Stimulated activated CD8-positive, alpha-beta memory T cell treated with anti-CD3 and anti-CD28 coated beads, Interleukin-7, amount 100 ng/mL, for 48 hours (primary cell): ENCODE measurements at regions not wholly inside any gene's neighbourhood (a gene's known extent, or its start where the extent isn't known, plus 50 kb on each side); places are given as distances from the start of the nearest gene placed in this dataset.

Source experiments
- DNase-seq, 2 donors: peaks; one replicate each; pipeline ENCODE4 v3.0.0-alpha.2; 2020; ENCODE audit warnings: low read depth in 1 of 2; ENCODE audit errors: extremely low read depth in 1 of 2

- no peak for DNase-seq
Observed at GRCh38 chr6:14742171-14742570, 503.7 kb upstream of the JARID2 start.

GRCh38 chr6:14742680-14743079 is 503.2 kb upstream of the JARID2 start:
- DNase-seq = no peak

GRCh38 chr6:14743144-14743473 is 502.8 kb upstream of the JARID2 start:
- no peak for DNase-seq

- peak; percentile 63 to 91 for DNase-seq
Observed at GRCh38 chr6:14743474-14744211, 502.2 kb upstream of the JARID2 start.

GRCh38 chr6:14744212-14744556 is 501.7 kb upstream of the JARID2 start:
- no peak for DNase-seq

- no peak for DNase-seq
Observed at GRCh38 chr6:14746139-14746837, 499.6 kb upstream of the JARID2 start.

GRCh38 chr6:14747881-14748520 is 497.9 kb upstream of the JARID2 start:
- DNase-seq = peak in 1 of 2 donors; percentile 54

GRCh38 chr6:14748679-14749078 is 497.2 kb upstream of the JARID2 start:
- no peak for DNase-seq

GRCh38 chr6:14750059-14750661 is 495.7 kb upstream of the JARID2 start:
- DNase-seq = no peak

GRCh38 chr6:14751645-14752175 is 494.2 kb upstream of the JARID2 start:
- DNase-seq = no peak

- DNase-seq = peak in 1 of 2 donors; percentile 63
Observed at GRCh38 chr6:14754751-14755513, 490.9 kb upstream of the JARID2 start.

GRCh38 chr6:14756340-14756739 is 489.5 kb upstream of the JARID2 start:
- DNase-seq = no peak

GRCh38 chr6:14757014-14757413 is 488.9 kb upstream of the JARID2 start:
- no peak for DNase-seq

GRCh38 chr6:14757418-14757817 is 488.5 kb upstream of the JARID2 start:
- DNase-seq = no peak

- DNase-seq = no peak
Observed at GRCh38 chr6:14758421-14759081, 487.3 kb upstream of the JARID2 start.

- DNase-seq = no peak
Observed at GRCh38 chr6:14759976-14760672, 485.7 kb upstream of the JARID2 start.

- DNase-seq = no peak
Observed at GRCh38 chr6:14762077-14762476, 483.8 kb upstream of the JARID2 start.

GRCh38 chr6:14763139-14763538 is 482.7 kb upstream of the JARID2 start:
- DNase-seq = no peak

GRCh38 chr6:14763616-14764015 is 482.3 kb upstream of the JARID2 start:
- DNase-seq = no peak

GRCh38 chr6:14765106-14765505 is 480.8 kb upstream of the JARID2 start:
- no peak for DNase-seq
